ENCODE measurements at regions not wholly inside any gene's neighbourhood (a gene's known extent, or its start where the extent isn't known, plus 50 kb on each side); places are given as distances from the start of the nearest gene placed in this dataset.

GRCh38 chr13:109678459-109678858 lies 107.9 kb downstream of the IRS2 start:
- H3K27me3 ChIP-seq: no peaks in the 10 kb centered on the region

GRCh38 chr13:109677206-109677605 lies 109.2 kb downstream of the IRS2 start:
- Histone ChIP-seq H3K4me1 (ENCODE audit: low read depth) (no peaks in the 10 kb centered on the region), H3K4me3 (no peak overlapping the region), H3K27me3 (no peaks in the 10 kb centered on the region), H3K9me3 (ENCODE audit: low read depth) (no peaks in the 10 kb centered on the region), H3K36me3 (no peaks in the 10 kb centered on the region), H3K27ac (no peak overlapping the region)
- TF ChIP-seq CTCF (IDR thresholded peaks at IDR 0.05; ENCODE audit: low read depth, low read length): no peak
- DNase-seq (ENCODE audit: low read depth in 1 of 2, low spot score in 1 of 2): no peak

More at GRCh38 chr13:109678459-109678858, 107.9 kb downstream of the IRS2 start:
- DNase-seq (ENCODE audit: low read depth in 1 of 2, low spot score in 1 of 2): no peak
- no peaks in the 10 kb centered on the region for H3K36me3 ChIP-seq
- peaks cover 3% of the 10 kb centered on the region for H3K4me1 ChIP-seq (ENCODE audit: low read depth)
- TF ChIP-seq CTCF (IDR thresholded peaks at IDR 0.05; ENCODE audit: low read depth, low read length): no peak
- H3K4me3 ChIP-seq: no peak overlapping the region
- no peaks in the 10 kb centered on the region for H3K9me3 ChIP-seq (ENCODE audit: low read depth)
- H3K27ac ChIP-seq: no peak overlapping the region

- Histone ChIP-seq H3K4me1 (ENCODE audit: low read depth) (no peaks in the 10 kb centered on the region), H3K9me3 (ENCODE audit: low read depth) (no peaks in the 10 kb centered on the region), H3K36me3 (no peaks in the 10 kb centered on the region), H3K27me3 (no peaks in the 10 kb centered on the region), H3K4me3 (no peak overlapping the region), H3K27ac (no peak overlapping the region)
- no peak for TF ChIP-seq CTCF (IDR thresholded peaks at IDR 0.05; ENCODE audit: low read depth, low read length)
- no peak for DNase-seq (ENCODE audit: low read depth in 1 of 2, low spot score in 1 of 2)
Measured at GRCh38 chr13:109673477-109673876, 112.9 kb downstream of the IRS2 start.

- TF ChIP-seq CTCF (IDR thresholded peaks at IDR 0.05; ENCODE audit: low read depth, low read length): no peak
- Histone ChIP-seq H3K4me1 (ENCODE audit: low read depth) (no peaks in the 10 kb centered on the region), H3K27ac (no peak overlapping the region), H3K27me3 (no peaks in the 10 kb centered on the region), H3K36me3 (no peaks in the 10 kb centered on the region), H3K9me3 (ENCODE audit: low read depth) (no peaks in the 10 kb centered on the region), H3K4me3 (no peak overlapping the region)
- DNase-seq (ENCODE audit: low read depth in 1 of 2, low spot score in 1 of 2): no peak
Measured at GRCh38 chr13:109672545-109672944, 113.8 kb downstream of the IRS2 start.

- Histone ChIP-seq H3K4me1 (ENCODE audit: low read depth) (no peaks in the 10 kb centered on the region), H3K27ac (no peak overlapping the region), H3K9me3 (ENCODE audit: low read depth) (no peaks in the 10 kb centered on the region), H3K36me3 (no peaks in the 10 kb centered on the region), H3K27me3 (no peaks in the 10 kb centered on the region), H3K4me3 (no peak overlapping the region)
- no peak for DNase-seq (ENCODE audit: low read depth in 1 of 2, low spot score in 1 of 2)
- TF ChIP-seq CTCF (IDR thresholded peaks at IDR 0.05; ENCODE audit: low read depth, low read length): no peak
Measured at GRCh38 chr13:109671919-109672318, 114.5 kb downstream of the IRS2 start.

- no peak for DNase-seq (ENCODE audit: low read depth in 1 of 2, low spot score in 1 of 2)
- H3K4me1 ChIP-seq (ENCODE audit: low read depth): no peaks in the 10 kb centered on the region
- H3K36me3 ChIP-seq: no peaks in the 10 kb centered on the region
- H3K27ac ChIP-seq: no peak overlapping the region
- H3K4me3 ChIP-seq: no peak overlapping the region
- no peaks in the 10 kb centered on the region for H3K27me3 ChIP-seq
- TF ChIP-seq CTCF (IDR thresholded peaks at IDR 0.05; ENCODE audit: low read depth, low read length): no peak
- no peaks in the 10 kb centered on the region for H3K9me3 ChIP-seq (ENCODE audit: low read depth)
Measured at GRCh38 chr13:109670776-109671175, 115.6 kb downstream of the IRS2 start.
